Activated T-cell treated with anti-CD3 and anti-CD28 coated beads, Interleukin-2, amount 50 U/mL, for 48 hours (primary cell): ENCODE measurements at regions not wholly inside any gene's neighbourhood (a gene's known extent, or its start where the extent isn't known, plus 50 kb on each side); places are given as distances from the start of the nearest gene placed in this dataset.
"Not testable (repeated sequence)": the region's sequence is repeated elsewhere in the genome, so short reads cannot be mapped to it uniquely, and the experiment has no call there.

ENCODE experiments used
- DNase-seq, 2 experiments: peaks; one replicate each; pipeline ENCODE4 v3.0.0-alpha.2; 2020

GRCh38 chr19:31825134-31826094 lies 476.2 kb upstream of the TSHZ3 start:
- DNase-seq: no peak

DNA sequence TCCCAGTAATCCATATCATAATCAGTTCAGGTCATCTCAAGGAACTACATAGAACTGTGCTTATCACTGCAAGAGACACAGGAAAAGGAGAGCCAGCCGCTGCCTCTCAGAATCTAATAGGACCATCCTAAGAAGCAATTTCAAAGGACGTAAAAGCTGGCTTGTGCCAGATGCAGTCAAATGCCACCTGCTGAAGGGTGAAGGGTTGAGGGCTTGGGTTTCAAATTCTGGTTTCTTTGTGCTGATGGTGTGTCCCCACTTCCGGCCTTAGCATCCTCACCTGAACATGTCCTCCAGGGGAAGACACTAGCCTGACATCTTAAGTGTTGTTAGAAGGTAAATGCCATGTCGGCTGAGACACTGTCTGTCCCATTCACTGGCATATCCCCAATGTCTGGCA lies 477.1 kb upstream of the TSHZ3 start:
- no peak for DNase-seq

GRCh38 chr19:31831421-31832175 lies 482.4 kb upstream of the TSHZ3 start:
- DNase-seq: no peak

DNA sequence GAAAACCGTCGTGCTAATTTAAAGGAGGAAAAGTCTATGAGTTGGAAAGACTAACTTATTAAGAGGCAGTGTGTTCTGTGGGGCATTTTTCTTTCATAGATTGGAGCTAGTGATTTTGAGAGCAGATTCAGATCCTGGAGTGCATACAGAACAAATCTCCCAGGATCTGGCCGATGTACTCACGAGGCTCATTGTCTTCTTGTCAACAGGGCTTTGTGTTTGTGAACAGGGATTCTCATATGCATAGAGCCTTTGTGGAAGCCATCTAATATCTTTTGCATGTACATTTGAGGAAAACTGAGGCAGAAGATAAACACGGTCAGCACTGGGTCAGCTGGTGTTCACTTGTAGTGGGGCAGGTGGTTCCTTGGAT lies 482.9 kb upstream of the TSHZ3 start:
- no peak for DNase-seq

DNA sequence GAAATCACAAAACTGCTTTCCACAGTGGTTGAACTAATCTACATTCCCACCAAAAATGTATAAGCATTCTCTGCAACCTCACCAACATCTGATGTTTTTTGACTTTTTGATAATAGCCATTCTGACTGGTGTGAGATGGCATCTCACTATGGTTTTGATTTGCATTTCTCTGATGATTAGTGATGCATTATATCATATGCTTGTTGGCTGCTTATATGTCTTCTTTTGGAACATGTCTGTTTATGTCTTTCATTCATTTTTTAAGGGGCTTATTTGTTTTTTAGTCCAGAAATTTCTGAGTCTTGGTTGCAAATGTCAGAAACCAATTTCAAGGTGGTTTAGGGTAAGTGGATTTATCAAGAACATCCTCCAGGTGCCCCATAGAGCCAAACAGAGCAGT lies 484.8 kb upstream of the TSHZ3 start:
- DNase-seq: no peak

GRCh38 chr19:31838163-31838815 lies 489.1 kb upstream of the TSHZ3 start:
- no peak for DNase-seq

GRCh38 chr19:31840371-31840770 lies 491.1 kb upstream of the TSHZ3 start:
- no peak for DNase-seq

DNA sequence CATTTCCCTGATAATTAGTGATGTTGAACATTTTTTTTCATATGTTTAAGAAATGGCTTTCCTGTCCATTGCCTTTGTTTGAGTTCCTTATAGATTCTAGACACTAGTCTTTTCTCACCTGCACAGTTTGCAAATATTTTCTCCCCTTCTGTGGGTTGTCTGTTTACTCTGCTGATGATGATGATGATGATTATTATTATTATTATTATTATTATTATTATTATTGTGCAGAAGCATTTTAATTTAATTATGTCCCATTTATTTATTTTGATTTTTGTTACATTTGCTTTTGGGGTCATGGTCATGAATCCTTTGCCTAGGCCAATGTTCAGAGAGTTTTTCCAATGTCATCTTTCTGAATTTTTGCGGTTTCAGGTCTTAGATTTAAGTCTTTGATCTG lies 492.5 kb upstream of the TSHZ3 start:
- no peak for DNase-seq

- no peak for DNase-seq
Observed at GRCh38 chr19:31863122-31863521, 482.3 kb upstream of the ZNF507 start.

DNA sequence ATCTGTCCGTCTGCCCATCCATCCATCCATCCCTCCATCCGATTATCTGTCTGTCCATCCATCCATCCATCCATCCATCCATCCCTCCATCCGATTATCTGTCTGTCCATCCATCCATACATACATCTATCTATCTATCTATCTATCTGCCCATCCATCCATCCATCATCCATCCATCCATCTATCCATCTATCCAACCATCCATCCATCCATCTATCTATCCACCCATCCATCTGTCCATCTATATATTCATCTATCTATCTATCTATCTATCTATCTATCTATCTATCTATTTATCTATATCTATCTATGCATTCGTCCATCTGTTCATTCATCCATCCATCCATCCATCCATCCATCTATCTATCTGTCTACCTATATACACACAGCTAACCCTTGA lies 471.1 kb upstream of the ZNF507 start:
- no peak for DNase-seq

- DNase-seq: no peak
Observed at GRCh38 chr19:31875591-31875990, 469.8 kb upstream of the ZNF507 start.

GRCh38 chr19:31880283-31880682 lies 465.1 kb upstream of the ZNF507 start:
- no peak for DNase-seq

DNA sequence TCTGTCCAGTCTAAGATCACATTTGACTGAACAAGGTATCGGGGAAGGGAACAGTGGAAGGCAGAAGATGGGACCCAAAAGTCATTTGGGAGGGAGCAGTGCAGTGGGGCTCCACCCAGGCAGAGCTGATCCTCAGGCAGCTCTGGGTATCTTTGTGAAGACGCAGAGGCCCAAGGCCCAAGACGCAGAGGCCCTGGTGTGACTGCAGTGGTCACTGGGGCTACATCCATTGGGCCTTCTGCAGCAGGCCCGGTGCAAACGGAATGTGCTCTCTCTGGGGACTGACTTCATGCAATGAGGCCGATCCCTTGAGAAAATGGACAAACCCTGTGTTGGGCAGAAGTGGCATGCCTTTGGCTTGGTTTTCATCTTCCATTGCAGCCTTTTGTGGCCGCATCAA lies 463.4 kb upstream of the ZNF507 start:
- DNase-seq: no peak

GRCh38 chr19:31882709-31883108 lies 462.7 kb upstream of the ZNF507 start:
- no peak for DNase-seq

- no peak for DNase-seq
Observed at GRCh38 chr19:31883296-31883990, 462.0 kb upstream of the ZNF507 start.

DNA sequence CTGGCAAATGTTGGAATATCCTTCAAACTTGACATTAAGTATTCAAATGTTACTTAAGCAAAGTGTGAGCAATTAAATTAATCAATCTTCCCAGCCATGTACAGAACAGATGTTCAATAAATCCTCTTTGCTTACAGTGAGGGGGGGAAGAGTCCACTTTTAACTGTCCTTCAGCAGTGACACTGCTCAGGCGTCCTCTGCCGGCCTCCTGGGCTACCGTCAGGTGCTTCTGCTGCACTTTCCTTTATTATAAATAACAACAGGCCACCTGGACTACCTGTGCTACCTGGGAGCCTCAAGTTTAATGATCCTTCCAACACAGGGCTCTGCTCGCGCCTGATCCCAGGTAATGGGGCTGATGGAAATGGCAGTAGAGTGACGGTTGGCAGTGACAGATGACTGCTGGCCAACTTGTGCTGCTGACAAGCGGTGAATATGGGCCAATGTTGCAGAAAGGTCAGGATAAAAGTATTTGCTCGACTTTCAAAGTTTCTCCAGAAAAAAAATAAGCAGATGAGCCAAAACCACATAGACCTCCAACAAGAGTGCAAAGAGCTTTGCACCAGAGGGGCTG lies 460.0 kb upstream of the ZNF507 start:
- no peak for DNase-seq

DNA sequence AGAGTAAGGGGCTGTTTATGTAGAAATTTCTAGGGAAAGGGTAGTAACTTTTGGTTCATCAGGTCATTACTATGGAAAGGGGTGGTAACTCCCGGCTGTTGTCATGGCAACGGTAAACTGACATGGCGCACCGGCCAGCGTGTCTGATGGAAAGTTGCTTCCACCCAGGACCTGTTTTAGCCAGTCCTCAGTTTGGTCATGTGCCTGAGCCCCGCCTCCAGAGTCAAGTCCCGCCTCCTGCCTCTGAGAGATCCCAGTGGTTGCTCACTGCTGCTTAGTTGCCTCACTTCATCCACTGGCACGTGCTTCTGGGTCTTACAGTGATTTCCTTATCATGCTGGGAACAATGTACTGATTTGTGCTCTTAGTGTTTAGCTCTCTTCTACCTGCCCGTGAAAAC lies 455.2 kb upstream of the ZNF507 start:
- DNase-seq: no peak

DNA sequence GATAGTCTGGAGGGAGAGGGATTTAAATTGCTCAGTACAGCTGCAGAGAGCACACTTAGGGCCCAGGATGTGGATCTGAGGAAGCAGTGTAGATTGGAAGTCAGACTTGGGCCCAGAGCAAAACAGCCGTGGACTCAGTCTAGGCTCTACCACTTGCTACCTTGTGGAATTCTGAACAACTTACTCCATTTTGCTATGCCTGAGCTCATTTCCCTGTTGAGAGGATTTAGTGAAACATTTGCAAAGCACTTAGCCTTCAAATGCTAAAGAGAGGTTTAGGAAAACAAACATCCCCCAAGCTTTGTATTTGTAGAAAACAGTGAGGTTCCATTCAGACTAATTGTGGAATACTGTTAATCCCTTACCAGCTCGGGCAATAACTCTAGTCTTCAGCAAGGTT lies 453.4 kb upstream of the ZNF507 start:
- DNase-seq: no peak

DNA sequence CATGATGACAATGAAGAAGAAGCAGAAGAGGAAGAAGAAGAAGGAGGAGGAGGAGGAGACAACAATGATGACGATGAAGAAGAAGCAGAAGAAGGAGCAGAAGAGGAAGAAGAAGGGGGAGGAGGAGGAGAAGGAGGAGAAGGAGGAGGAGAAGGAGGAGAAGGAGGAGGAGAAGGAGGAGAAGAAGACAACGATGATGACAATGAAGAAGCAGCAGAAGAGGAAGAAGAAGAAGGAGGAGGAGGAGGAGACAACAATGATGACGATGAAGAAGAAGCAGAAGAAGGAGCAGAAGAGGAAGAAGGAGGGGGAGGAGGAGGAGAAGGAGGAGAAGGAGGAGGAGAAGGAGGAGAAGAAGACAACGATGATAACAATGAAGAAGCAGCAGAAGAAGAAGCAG lies 451.9 kb upstream of the ZNF507 start:
- not testable (repeated sequence) for DNase-seq

DNA sequence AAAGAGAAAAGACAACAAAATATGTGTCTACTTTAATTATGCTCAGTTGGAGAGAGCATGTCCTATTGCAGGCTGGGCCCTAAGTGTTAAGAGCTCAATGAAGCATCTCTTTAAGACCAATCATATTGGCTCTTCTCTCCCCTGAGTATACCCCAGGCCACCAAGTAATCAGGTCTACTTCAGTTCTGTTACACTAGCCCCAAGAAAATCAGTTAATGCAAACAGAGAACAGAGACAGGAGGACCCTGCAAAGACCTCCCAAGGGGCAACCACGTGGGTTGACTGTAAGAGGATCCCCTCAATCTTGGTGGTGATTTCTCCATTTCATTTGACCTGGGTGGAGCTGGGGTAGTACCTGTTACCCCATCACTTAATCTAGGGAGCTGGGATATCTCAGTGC lies 451.0 kb upstream of the ZNF507 start:
- no peak for DNase-seq

- no peak for DNase-seq
Observed at GRCh38 chr19:31897292-31897691, 448.1 kb upstream of the ZNF507 start.

DNA sequence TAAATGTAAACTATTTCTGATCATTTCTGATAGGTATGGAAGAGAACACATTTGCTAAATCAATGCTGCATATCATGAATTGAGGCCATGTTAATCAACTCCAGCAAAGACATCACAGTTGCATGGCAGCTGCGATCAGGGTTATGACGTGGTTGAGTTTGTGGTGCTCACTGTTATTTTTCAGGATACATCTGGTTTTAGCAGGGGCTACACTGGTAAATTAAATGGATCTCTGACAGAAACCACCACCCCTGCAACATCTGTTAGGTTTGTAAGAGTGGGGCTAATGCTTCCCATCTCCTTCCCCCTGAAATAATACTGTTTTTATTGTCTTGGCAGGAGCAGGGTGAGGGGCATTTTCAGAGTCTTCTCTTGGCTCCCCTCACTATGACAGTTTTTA lies 444.4 kb upstream of the ZNF507 start:
- no peak for DNase-seq

DNA sequence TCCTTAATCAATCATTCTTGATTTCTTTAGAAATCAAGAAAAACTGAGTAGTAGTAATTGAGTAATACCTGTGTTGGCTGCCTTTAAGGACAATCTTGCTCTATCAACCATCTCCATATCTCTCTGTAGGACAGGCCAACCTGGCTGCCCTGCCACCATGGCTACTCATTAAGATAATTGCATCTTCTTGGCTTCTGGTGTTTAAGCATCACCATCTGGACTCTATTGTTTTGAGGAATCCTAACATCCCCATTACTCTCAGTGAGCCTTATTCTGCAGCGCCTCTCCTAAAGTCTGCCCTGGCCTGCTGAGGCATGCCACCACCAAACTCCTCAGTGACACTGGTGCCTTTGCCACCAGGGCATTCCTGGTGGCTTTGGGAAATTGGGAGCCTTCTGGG lies 442.6 kb upstream of the ZNF507 start:
- no peak for DNase-seq
